Activated naive CD4-positive, alpha-beta T cell treated with anti-CD3 and anti-CD28 coated beads for 36 hours (primary cell): ENCODE measurements at regions not wholly inside any gene's neighbourhood (a gene's known extent, or its start where the extent isn't known, plus 50 kb on each side); places are given as distances from the start of the nearest gene placed in this dataset.

Experiments used
- CTCF ChIA-PET: fragments of 350-600 bp; sonication (Branson Sonifier 250); formaldehyde crosslinking; loops from one replicate; lab custom pipeline; 2021; ENCODE audit warnings: antibody characterized with exemption; lab: Charles Lee
- DNase-seq: peaks from one replicate; pipeline ENCODE4 v3.0.0-alpha.2; 2020
- H3K27ac Mint-ChIP-seq: one replicate; pipeline ENCODE4 v1.8.0; 2021; ENCODE audit warnings: mild to moderate bottlenecking, mixed read lengths
- H3K27me3 Mint-ChIP-seq: one replicate; pipeline ENCODE4 v1.8.0; 2021; ENCODE audit warnings: low read depth, mixed read lengths
- H3K36me3 Mint-ChIP-seq: one replicate; pipeline ENCODE4 v1.8.0; 2021; ENCODE audit warnings: low read depth, mixed read lengths
- H3K4me1 Mint-ChIP-seq: one replicate; pipeline ENCODE4 v1.8.0; 2021; ENCODE audit warnings: low read depth, mixed read lengths
- H3K4me3 Mint-ChIP-seq: one replicate; pipeline ENCODE4 v1.8.0; 2021; ENCODE audit warnings: mild to moderate bottlenecking, moderate library complexity, mixed read lengths
- H3K9me3 Mint-ChIP-seq: one replicate; pipeline ENCODE4 v1.8.0; 2021; ENCODE audit warnings: mixed read lengths
- intact Hi-C: fragments of 100-400 bp; cut with micrococcal nuclease; formaldehyde crosslinking; loops from one replicate; pipeline ENCODE4 v1.15.1; 2023

- no peaks in the 10 kb centered on the region for H3K4me1 Mint-ChIP-seq
- no peaks in the 10 kb centered on the region for H3K27me3 Mint-ChIP-seq
- CTCF ChIA-PET = no interaction called here
- peaks cover 1% of the 10 kb centered on the region for H3K36me3 Mint-ChIP-seq
- H3K27ac Mint-ChIP-seq = no peak overlapping the region
- intact Hi-C loops = no loop called here
- peaks cover 3% of the 10 kb centered on the region for H3K9me3 Mint-ChIP-seq
- no peak for DNase-seq
- H3K4me3 Mint-ChIP-seq = no peak overlapping the region
Observed at GRCh38 chr14:87306409-87307168, 686.4 kb downstream of the GALC start.

GRCh38 chr14:87305345-87305744, 687.6 kb downstream of the GALC start:
- CTCF ChIA-PET = no interaction called here
- H3K9me3 Mint-ChIP-seq = no peaks in the 10 kb centered on the region
- H3K36me3 Mint-ChIP-seq = peaks cover 1% of the 10 kb centered on the region
- no peak overlapping the region for H3K4me3 Mint-ChIP-seq
- intact Hi-C loops = no loop called here
- H3K27me3 Mint-ChIP-seq = no peaks in the 10 kb centered on the region
- no peaks in the 10 kb centered on the region for H3K4me1 Mint-ChIP-seq
- no peak for DNase-seq
- H3K27ac Mint-ChIP-seq = no peak overlapping the region

GRCh38 chr14:87304404-87304803, 688.6 kb downstream of the GALC start:
- intact Hi-C loops = no loop called here
- DNase-seq = no peak
- Mint-ChIP-seq H3K4me3 (no peak overlapping the region), H3K36me3 (peaks cover 2% of the 10 kb centered on the region), H3K27me3 (no peaks in the 10 kb centered on the region), H3K4me1 (no peaks in the 10 kb centered on the region), H3K27ac (no peak overlapping the region), H3K9me3 (no peaks in the 10 kb centered on the region)
- CTCF ChIA-PET = no interaction called here

- H3K27ac Mint-ChIP-seq = no peak overlapping the region
- CTCF ChIA-PET = interaction anchor here (0.8 kb wide), 1 partner anchor 441 kb away, joined by 3 read pairs; no protein-coding TSS in a partner anchor
- no peaks in the 10 kb centered on the region for H3K36me3 Mint-ChIP-seq
- intact Hi-C loops = no loop called here
- no peak for DNase-seq
- H3K27me3 Mint-ChIP-seq = no peaks in the 10 kb centered on the region
- peaks cover 4% of the 10 kb centered on the region for H3K9me3 Mint-ChIP-seq
- no peak overlapping the region for H3K4me3 Mint-ChIP-seq
- H3K4me1 Mint-ChIP-seq = no peaks in the 10 kb centered on the region
Observed at GRCh38 chr14:87286826-87287225, 706.2 kb downstream of the GALC start.

GRCh38 chr14:87286191-87286590, 706.8 kb downstream of the GALC start:
- Mint-ChIP-seq H3K36me3 (no peaks in the 10 kb centered on the region), H3K4me3 (no peak overlapping the region), H3K27me3 (no peaks in the 10 kb centered on the region), H3K9me3 (peaks cover 3% of the 10 kb centered on the region), H3K4me1 (no peaks in the 10 kb centered on the region), H3K27ac (no peak overlapping the region)
- intact Hi-C loops = no loop called here
- no peak for DNase-seq
- CTCF ChIA-PET = interaction anchor here (0.6 kb wide), 1 partner anchor 183 kb away, joined by 3 read pairs; no protein-coding TSS in a partner anchor

- CTCF ChIA-PET = interaction anchor here (0.6 kb wide), 1 partner anchor 184 kb away, joined by 3 read pairs; no protein-coding TSS in a partner anchor
- DNase-seq = no peak
Observed at GRCh38 chr14:87285506-87285905, 707.5 kb downstream of the GALC start.

GRCh38 chr14:87283547-87283946, 709.4 kb downstream of the GALC start:
- CTCF ChIA-PET = interaction anchor here (0.7 kb wide), 1 partner anchor 25 kb away, joined by 3 read pairs; no protein-coding TSS in a partner anchor
- no peak overlapping the region for H3K4me3 Mint-ChIP-seq
- no peaks in the 10 kb centered on the region for H3K4me1 Mint-ChIP-seq
- intact Hi-C loops = no loop called here
- H3K9me3 Mint-ChIP-seq = no peaks in the 10 kb centered on the region
- no peak for DNase-seq
- no peaks in the 10 kb centered on the region for H3K36me3 Mint-ChIP-seq
- no peak overlapping the region for H3K27ac Mint-ChIP-seq
- H3K27me3 Mint-ChIP-seq = no peaks in the 10 kb centered on the region

More at GRCh38 chr14:87285506-87285905, 707.5 kb downstream of the GALC start:
- no peaks in the 10 kb centered on the region for H3K4me1 Mint-ChIP-seq
- no peak overlapping the region for H3K27ac Mint-ChIP-seq
- intact Hi-C loops = no loop called here
- H3K27me3 Mint-ChIP-seq = no peaks in the 10 kb centered on the region
- H3K9me3 Mint-ChIP-seq = peaks cover 3% of the 10 kb centered on the region
- H3K4me3 Mint-ChIP-seq = no peak overlapping the region
- no peaks in the 10 kb centered on the region for H3K36me3 Mint-ChIP-seq

- CTCF ChIA-PET = no interaction called here
- no peaks in the 10 kb centered on the region for H3K27me3 Mint-ChIP-seq
- intact Hi-C loops = no loop called here
- no peaks in the 10 kb centered on the region for H3K9me3 Mint-ChIP-seq
- no peak for DNase-seq
- no peak overlapping the region for H3K27ac Mint-ChIP-seq
- H3K4me3 Mint-ChIP-seq = no peak overlapping the region
- H3K4me1 Mint-ChIP-seq = no peaks in the 10 kb centered on the region
- H3K36me3 Mint-ChIP-seq = no peaks in the 10 kb centered on the region
Observed at GRCh38 chr14:87282266-87282665, 710.7 kb downstream of the GALC start.

- Mint-ChIP-seq H3K27me3 (no peaks in the 10 kb centered on the region), H3K9me3 (peaks cover 9% of the 10 kb centered on the region), H3K4me1 (no peaks in the 10 kb centered on the region), H3K4me3 (no peak overlapping the region), H3K27ac (no peak overlapping the region), H3K36me3 (no peaks in the 10 kb centered on the region)
- DNase-seq = no peak
- intact Hi-C loops = no loop called here
- CTCF ChIA-PET = no interaction called here
Observed at GRCh38 chr14:87278415-87278814, 714.6 kb downstream of the GALC start.

- CTCF ChIA-PET = no interaction called here
- intact Hi-C loops = no loop called here
- no peaks in the 10 kb centered on the region for H3K36me3 Mint-ChIP-seq
- no peak overlapping the region for H3K27ac Mint-ChIP-seq
- no peak overlapping the region for H3K4me3 Mint-ChIP-seq
- H3K4me1 Mint-ChIP-seq = no peaks in the 10 kb centered on the region
- DNase-seq = no peak
- peaks cover 17% of the 10 kb centered on the region for H3K9me3 Mint-ChIP-seq
- no peaks in the 10 kb centered on the region for H3K27me3 Mint-ChIP-seq
Observed at GRCh38 chr14:87271331-87271730, 721.7 kb downstream of the GALC start.

- H3K4me3 Mint-ChIP-seq = no peak overlapping the region
- DNase-seq = no peak
- no peaks in the 10 kb centered on the region for H3K27me3 Mint-ChIP-seq
- H3K9me3 Mint-ChIP-seq = peaks cover 15% of the 10 kb centered on the region
- CTCF ChIA-PET = no interaction called here
- H3K27ac Mint-ChIP-seq = no peak overlapping the region
- no peaks in the 10 kb centered on the region for H3K36me3 Mint-ChIP-seq
- intact Hi-C loops = no loop called here
- no peaks in the 10 kb centered on the region for H3K4me1 Mint-ChIP-seq
Observed at GRCh38 chr14:87268997-87269396, 724.0 kb downstream of the GALC start.

GRCh38 chr14:87264796-87265195, 728.2 kb downstream of the GALC start:
- Mint-ChIP-seq H3K27me3 (no peaks in the 10 kb centered on the region), H3K4me1 (no peaks in the 10 kb centered on the region), H3K9me3 (peaks cover 3% of the 10 kb centered on the region), H3K4me3 (no peak overlapping the region), H3K36me3 (no peaks in the 10 kb centered on the region), H3K27ac (no peak overlapping the region)
- intact Hi-C loops = no loop called here
- no peak for DNase-seq
- CTCF ChIA-PET = no interaction called here

- no peaks in the 10 kb centered on the region for H3K27me3 Mint-ChIP-seq
- H3K27ac Mint-ChIP-seq = no peak overlapping the region
- H3K9me3 Mint-ChIP-seq = peaks cover 3% of the 10 kb centered on the region
- H3K36me3 Mint-ChIP-seq = no peaks in the 10 kb centered on the region
- CTCF ChIA-PET = no interaction called here
- no peaks in the 10 kb centered on the region for H3K4me1 Mint-ChIP-seq
- no peak for DNase-seq
- intact Hi-C loops = no loop called here
- H3K4me3 Mint-ChIP-seq = no peak overlapping the region
Observed at GRCh38 chr14:87264272-87264785, 728.7 kb downstream of the GALC start.
